NCI-H526 (cell line): ENCODE measurements at regions not wholly inside any gene's neighbourhood (a gene's known extent, or its start where the extent isn't known, plus 50 kb on each side); places are given as distances from the start of the nearest gene placed in this dataset.

Source experiments
- DNase-seq, 2 experiments: peaks; one replicate each; lab custom pipeline; 2025; lab: John Stamatoyannopoulos, UW

DNA sequence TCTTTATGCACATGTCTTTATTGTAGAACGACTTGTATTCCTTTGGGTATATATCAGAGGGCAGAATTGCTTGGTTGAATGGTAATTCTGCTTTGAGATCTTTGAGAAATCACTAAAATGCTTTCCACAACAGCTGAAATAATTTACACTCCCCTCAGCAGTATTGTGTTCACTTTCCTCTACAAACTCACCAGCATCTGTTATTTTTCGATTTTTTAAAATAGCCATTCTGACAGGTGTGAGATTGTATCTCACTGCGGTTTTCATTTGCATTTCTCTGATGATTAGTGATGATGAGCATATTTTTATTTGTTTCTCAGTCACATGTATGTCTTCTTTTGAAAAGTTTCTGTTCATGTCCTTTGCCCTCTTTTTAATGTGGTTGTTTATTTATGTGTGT is 459.8 kb downstream of the PABPC4L start:
- DNase-seq, result no peak

DNA sequence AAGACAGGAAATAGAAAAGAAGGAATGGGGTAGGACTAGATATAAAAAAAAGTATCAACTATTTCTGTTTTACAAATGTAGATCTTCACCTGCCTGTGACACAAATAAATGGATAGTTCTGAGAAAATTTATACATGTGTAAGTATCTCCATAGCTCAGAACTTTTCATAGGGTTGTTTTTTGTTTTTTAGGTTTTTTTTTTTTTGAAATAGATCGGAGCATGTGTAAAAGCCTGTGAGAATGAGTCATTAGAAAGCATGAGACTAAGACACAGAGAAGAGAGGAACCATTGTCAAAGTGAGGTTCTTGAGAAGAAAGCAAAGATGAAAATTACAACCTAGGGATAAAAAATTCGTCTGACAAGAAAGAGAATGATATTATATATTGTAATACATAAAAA is 481.6 kb downstream of the PABPC4L start:
- no peak for DNase-seq

DNA sequence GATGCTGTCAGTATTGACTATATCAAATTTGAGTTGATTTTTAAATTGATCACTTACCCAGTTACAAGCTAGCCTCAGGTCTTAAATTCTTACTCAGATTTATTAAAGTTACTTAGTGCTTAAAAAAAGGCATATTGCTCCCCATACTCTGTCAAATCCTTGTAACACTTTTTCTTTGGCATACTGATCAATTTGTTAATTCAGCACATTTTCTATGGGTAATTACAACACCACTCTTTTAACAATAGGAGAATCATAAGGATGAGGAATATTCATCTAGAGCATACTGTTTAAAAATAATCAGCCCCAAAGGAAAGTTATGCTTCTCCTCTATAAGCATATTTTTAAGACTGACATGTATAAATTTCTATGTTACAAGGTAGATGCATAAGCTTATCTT is 482.5 kb downstream of the PABPC4L start:
- DNase-seq, result no peak

DNA sequence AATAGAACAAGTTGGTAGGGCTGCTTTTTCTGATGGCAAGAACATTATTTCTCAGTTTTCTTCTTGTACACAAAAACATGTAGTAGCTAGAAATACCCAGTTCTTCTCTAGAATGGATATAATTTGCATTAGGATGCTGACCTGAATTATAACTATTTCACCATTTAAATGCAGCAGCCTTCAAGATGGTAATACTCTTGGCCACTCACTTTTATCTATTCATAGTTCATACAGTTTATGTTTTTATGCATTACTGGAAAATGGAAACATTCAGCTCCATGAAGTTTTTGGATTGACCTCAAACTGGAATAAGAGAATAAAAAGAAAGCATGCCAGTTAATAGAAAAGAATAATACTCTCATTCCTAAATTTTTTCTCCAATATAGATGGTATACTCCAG is 487.4 kb downstream of the PABPC4L start:
- DNase-seq, result no peak

DNA sequence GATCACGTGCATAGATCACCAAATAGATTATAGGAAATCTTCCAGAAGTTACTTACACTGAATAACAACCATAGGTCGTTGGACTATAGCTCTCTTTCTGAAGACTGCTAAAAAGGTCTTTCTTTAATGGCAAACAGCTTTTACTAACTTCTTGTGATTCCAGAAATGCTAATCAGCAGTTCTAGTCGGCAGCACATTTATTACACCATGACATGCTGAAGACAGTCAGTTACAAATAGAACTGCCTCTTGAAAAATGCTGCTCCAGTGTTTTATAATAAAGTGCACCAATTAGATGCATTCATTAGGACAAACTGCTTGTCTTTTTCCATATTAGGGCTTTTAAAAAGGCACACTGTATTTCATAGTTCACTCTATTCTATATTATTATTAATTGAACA is 488.2 kb downstream of the PABPC4L start:
- DNase-seq, result no peak

DNA sequence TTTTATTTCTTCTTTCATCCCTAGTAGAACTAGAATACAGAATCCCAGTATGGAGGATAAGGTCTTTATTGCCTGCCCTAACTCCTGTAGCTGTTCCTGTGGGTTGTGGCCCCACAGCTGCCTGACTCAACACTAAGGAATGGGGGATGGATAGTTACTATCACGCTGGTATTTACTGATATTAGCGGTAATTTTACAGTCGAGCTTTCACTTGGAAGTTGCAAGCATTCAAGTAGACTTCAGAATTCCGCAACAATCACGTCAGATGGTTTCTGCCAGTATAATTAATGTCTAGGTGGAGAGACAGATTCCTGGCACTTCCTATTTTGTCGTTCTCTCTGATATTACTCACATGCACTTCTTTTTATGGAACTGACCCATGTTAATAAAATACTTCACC is 489.8 kb downstream of the PABPC4L start:
- no peak for DNase-seq

DNA sequence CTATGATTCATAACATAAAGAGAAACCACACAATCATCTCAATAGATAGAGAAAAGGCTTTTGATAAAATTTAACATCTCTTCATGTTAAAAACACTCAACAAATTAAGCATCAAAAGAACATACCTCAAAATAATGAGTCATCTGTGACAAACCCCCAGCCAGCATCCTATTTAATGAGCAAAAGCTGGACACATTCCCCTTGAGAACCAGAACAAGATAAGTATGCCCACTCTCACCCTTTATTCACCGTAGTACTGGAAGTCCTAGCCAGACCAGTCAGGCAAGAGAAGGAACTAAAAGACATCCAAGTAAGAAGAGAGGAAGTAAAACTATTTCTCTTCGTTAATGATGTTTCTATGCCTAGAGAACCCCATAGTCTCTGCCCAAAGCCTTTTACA is 507.2 kb downstream of the PABPC4L start:
- no peak for DNase-seq

DNA sequence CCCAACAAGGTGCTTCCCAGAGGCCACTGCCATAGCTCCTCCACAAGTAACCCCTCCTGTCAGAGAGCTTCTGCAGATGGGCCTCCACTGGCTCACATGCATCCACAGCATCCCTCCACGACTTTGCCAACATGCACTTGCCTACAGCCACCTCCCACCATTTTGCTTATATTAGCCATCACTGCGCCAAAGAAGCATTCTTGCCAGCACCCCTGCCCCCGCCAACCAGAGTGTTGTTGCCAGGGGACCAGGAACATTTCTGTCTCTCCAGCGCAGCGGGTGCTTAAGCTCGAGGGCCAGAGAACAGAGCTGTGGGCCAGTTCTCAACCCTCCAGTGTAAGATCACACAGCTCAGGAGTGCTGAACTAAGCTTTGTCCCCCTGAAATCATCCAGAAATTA is 517.6 kb downstream of the PABPC4L start:
- no peak for DNase-seq

DNA sequence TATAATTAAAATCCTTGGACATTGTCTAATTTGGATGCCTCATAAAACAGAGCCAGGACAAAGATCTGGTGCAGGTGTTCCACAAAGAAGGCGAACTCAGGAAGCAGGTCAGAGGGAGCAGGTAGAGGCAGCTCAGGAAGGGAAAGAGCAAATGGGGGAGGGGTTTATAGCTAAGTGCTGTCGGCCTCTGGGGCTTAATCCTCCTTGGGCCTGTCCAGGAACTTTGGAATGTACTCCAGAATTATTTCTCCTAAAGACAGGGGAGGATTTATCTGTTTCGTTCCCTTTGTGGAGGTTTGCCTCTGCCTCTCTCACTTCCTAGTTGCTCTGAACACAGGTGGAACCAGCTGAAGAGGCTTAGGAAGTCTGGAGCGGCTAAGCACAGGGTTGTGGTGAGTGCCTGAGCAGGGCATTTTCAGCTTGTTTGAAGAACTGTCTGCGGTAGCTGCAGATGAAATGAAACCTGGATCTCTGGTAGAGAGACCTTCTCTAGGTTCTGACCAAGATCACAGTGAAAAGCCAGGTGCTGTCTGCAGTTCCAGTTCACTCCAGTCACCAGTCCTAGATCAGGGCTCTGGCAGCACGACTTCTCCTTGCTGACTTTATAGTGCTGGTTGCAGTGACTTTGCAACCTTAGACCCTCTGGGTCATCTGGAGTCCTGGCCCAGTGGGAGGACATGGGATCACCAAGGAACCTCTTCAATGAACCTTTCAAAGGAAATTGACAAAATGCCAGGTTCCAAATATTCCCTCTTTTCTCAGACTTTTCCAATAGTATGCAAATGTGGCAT is 519.2 kb downstream of the PCDH10 start:
- no peak for DNase-seq

DNA sequence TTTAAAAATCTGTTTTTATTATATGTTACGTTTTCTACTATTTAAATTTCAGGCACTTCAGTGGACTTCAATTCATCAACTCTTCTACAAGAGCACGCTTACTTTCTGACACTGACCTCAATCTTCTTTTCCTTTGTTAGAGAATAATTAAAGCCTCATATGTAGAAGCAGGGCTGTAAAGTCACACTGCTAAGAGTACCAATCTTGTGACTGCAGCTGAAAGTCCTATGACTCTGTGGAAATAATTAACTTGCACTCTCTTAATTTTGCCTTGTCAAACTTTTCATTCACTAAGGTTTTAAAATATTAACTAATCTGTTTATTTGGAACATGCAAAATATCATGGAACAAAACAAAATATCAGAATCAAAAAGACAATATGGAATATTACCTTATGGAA is 498.1 kb downstream of the PCDH10 start:
- DNase-seq, result no peak

DNA sequence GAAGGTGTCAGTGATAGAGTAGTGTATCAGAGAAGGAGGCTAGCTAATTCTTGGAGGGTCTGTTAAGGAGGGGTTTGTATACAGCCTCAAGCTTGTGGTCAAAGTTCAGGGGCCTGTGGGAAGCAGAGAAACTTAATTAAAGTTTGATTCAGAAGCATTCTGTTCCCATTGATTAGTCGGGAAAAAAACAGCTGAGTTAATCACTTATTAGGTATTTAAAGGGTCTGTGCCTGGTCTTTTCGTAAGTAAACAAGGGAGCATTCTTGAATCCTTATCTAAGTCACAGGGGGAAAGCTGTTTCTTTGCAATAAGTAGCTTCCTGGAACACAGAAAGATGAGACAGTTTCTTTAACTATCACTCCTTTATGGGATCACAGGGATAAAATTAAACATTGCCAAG is 492.1 kb downstream of the PCDH10 start:
- DNase-seq, result no peak

DNA sequence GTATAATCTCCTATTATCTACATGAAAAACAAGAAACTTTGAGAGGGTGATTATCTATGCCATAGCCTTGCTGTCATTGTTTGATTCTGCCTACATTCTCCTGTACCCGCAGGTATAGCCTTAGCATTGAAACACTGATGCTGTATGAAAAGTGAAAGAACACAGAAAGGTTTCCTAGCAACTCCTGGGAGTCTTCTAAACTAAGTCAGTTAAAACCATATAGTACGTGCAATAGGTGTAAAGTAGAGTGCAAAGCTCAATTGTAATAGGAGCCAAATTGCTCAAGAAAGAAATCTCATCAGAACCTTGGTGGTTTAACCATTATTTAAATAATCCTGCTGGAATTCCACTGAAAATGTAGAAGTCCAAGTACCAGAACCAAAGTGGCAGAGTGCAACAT is 489.7 kb downstream of the PCDH10 start:
- DNase-seq, result no peak

DNA sequence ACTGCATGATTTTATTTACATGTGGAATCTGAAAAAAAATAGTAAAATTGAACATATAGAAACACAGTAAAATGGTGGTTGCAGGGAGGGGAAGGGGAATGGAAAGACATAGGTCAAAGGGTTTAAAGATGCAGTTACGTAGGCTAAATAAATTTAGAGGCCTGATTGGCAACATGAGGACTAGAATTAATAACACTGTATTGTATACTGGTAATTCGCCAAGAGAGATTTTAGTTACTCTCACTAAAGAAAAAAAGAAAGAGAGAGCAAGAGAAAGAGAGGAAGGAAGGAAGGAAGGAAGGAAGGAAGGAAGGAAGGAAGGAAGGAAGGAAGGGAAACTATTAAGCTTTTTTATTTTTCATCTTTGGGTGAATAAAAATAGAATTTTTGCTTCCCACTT is 488.1 kb downstream of the PCDH10 start:
- DNase-seq, result no peak

DNA sequence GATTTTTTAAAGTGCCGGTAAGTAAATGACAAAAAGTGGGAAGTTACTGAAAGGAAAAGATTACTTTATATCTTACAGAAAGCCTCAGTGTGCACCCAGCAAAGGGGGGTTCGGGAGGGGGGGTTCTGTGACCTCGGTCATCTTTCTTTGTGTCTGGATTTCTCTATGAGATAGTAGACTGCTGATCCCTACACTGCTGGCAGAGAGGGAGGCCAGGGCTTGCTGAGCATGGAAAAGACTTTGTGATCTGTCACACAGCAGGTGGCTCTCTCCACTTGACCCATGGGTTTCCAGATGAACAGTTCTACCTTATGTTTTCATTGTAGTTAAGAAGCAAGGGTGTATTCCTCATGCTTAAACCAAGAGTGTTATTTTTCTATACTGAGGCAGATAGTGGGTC is 475.6 kb downstream of the PCDH10 start:
- peak in 1 of 2 experiments; percentile 30 for DNase-seq

DNA sequence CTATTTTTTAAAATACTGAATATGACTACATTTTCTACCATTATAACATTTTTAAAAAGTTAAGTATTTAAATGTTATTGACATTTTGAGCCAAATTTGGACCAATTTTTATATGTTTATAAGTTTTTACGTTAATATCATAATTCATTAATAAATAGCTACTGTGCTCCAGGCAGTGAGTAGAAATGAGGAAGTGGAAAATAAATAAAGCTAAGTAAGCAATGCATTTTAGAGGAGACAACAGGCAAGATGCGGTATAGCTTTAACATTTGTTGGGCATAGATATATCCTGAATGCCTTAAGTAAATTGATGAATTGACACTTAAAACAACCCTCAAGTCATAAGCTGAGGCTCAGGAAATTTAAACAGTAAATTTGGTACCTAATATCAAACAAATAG is 474.8 kb downstream of the PCDH10 start:
- no peak for DNase-seq

DNA sequence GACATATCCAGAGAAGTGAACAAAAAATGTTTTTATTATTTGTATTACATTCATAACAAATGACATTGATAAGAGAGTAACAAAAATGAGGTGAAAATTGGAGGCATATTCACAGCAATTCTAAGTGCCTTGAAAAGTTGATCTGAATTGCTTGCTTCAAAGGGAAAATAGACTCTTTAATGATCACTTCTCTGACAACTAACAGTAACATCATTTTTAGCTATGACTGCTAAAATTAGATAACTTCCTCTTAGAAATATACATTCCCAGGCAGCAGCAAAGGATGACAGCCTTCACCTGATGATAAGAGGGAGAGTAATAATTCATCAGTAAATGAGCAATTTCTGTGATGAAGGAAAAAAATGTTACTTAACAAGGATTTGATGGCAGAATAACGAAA is 472.5 kb downstream of the PCDH10 start:
- no peak for DNase-seq

DNA sequence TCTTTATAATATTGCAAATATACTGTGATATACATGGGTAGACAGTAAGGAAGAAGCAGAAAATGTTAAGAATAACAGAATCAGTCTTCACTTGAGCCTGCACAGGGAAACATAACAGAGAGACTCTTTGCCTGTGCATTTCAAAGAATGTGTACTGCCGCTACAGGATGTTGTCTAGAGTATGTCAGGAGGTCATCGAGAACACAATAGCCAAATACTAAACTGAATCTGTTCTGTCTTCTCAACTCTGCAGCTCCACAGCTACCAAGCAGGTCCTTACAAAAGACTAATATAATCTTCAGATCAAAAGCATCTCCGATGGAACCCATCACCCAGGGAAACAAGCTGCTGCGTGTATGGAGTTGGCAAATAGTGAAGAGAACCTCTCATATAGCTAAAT is 471.5 kb downstream of the PCDH10 start:
- no peak for DNase-seq

DNA sequence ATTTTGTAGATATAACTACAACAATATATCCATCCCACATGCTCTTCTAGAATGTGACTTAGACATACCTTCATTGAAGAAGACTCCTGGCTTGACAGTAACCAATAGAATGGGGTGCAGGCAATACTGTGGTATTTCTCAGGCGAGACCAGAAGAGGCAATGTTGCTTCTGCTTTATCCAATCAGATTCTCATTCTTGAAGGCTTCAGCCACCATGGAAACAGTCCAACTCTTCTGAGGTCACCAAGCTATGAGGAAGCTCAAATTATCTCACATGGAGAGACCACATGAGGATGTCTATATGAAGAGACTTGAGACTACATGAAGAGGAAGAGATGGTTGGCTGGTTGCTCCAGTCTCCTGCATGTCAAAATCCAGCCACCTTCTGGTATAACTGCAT is 469.9 kb downstream of the PCDH10 start:
- no peak for DNase-seq

DNA sequence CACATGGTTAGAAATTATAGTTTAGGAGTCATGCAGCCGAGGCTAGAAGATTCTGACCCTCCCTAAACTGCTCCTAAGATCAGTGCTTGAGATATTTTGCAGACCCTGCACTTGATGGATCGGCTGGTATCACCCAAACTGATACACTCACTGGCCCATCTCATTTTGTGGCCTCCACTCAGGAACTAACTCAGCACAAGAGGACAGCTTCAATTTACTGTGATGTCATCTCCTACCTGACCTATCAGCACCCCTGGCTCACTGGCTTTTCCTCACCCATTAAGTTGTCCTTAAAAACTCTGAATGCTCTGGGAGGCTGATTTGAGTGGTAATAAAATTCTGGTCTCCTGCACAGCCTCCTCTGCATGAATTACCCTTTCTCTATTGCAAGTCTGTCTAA is 450.9 kb downstream of the PCDH10 start:
- DNase-seq, result no peak

DNA sequence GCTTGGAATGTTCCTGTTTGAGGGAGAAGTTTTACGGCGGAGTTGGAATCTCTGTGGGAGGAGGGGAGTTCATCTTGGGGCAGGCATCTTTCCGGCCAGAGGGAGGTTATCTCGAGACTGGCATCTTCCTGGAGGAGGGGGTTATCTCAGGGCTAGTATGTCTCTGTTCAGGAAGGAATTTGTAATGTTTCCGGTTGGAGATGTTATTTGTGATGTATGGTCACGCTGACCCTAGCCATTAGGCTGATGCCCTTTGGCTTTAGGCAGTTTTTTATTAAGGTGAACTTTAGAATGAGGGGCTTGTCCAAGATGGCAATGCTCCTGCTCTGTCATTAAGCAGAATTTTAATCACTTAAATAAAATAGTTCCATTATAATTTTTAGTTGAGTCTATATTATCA is 449.7 kb downstream of the PCDH10 start:
- DNase-seq, result no peak

DNA sequence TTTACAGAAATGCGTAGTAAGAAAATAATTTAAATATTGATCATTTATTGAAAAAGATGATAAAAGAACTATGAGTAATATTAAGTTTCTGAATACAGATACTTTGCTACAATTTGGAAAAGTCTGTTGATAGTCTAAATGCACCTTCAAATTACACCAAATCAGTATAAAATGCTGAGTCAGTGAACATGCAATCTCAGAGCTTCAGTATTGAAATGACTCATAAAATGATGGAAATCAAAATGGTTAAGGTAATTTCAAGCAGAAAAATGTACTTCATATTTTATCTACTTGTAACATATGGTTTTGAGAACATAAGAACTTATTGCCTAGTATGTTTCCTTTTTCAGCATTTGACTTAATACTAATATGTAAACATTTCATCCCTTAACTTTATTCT is 448.2 kb downstream of the PCDH10 start:
- DNase-seq, result no peak

DNA sequence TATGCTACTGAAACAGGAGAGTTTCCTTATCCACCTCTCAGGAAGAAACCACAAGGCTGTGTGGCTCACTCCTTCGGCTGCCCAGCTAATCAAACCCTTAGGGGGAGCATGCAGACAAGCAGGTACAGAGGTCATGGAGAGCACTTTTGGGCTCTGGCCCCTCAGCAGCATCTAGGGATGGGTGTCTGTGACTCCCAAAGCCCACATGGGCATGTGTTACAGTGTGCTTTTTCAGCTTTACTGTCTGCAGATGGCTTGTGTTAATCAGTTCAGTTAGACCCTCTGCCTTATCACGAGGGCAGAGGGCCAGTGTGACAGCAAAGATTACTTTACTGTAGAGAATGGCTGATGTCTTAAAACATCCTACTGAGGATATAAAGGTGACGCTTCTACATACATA is 447.4 kb downstream of the PCDH10 start:
- DNase-seq, result no peak

DNA sequence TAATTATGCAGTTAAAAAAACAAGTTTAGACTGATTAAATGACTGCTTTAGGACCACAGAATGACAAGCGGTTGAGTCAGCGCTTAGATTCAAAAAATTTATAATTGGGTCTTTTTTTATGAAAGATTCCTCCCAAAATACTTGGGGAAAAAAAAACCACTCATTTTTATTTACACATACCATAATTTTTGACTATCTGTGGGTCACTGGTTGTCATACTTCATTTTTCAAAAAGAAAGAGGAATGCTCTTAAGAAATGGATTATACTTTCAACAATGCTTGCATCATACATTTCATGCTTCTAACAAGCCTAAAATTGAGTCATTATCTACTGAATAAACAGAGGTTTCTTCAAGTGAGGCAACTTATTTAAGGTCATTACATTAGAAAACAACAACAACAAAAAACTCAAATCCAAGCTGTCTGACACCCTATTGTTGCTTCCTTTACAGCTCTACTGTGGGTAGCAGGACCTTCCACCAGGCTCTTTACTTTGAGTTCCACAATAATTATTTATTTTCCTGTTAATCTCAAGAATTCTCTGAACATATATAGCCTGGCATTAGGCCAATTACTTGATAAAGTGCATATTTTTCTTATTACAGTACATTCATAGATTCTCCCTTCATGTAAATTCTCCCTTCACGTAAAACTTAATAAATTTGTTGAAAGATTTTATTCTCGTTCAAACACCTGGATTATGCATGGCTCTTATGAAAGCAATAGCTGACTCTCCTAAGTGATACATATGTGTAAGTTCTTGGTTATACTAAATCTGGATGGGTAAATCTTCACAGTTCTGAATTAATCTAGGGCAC is 445.5 kb downstream of the PCDH10 start:
- no peak for DNase-seq

DNA sequence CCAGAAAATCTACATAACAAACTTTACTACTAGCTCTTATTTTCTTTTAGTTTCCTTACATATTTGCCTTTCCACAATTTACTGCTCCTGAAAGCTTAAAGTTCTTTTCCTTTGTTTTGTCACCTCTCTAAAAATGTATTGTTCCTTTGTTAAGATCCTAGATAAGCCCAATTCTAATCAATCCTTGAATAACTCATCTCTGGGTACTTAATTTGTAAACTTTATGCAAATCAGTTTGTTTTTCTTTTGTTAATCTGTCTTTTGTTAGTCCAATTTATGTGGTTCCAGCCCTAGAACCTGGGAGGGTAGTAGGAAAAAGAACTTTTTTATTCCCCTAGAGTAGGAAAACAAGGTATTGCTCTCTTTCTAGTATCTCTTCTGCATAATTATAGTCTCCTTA is 444.7 kb downstream of the PCDH10 start:
- no peak for DNase-seq
